Kidney epithelial cell (primary cell): ENCODE measurements at regions not wholly inside any gene's neighbourhood (a gene's known extent, or its start where the extent isn't known, plus 50 kb on each side); places are given as distances from the start of the nearest gene placed in this dataset.
"Not testable (repeated sequence)": the region's sequence is repeated elsewhere in the genome, so short reads cannot be mapped to it uniquely, and the experiment has no call there.

Source experiments
- DNase-seq: peaks from one replicate; pipeline ENCODE4 v3.0.0-alpha.2; 2010; ENCODE audit warnings: low read depth
- H3K27me3 ChIP-seq: 2 replicates; pipeline ENCODE4 v1.6.0; 2011; ENCODE audit warnings: low read length; ENCODE audit not compliant: control insufficient read depth, insufficient read depth
- H3K36me3 ChIP-seq: 2 replicates; pipeline ENCODE4 v1.5.1; 2011; ENCODE audit warnings: low read length; ENCODE audit not compliant: control insufficient read depth, insufficient read depth
- H3K4me3 ChIP-seq: 2 replicates; pipeline ENCODE4 v1.5.1; 2011; ENCODE audit warnings: low read depth, mild to moderate bottlenecking, control low read depth, low read length
- TF ChIP-seq, protein P1 (sequence below): IDR thresholded peaks from 2 replicates; pipeline ENCODE4 v1.5.1; 2011; ENCODE audit warnings: mild to moderate bottlenecking, moderate library complexity, low read length, control low read depth, inconsistent platforms; ENCODE audit not compliant: insufficient read depth, poor library complexity, severe bottlenecking

DNA sequence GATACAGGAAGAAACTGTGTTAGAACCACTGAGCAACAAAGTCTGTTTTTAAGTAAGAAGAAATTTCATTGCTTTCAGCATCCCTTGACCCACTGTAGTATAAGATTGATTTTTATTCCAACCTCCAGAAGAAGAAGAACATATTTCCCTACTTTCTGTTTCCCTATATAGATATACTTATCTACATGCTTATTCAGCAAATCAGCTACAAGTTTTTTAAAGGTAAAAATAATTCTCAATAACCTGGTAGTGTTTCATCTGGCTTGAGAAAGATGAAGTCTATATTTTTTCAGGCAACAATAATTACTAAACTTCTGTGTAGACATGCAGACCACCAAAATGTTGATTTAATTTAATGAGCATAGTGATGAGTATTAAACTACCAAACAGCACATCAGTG, 201.0 kb downstream of the OSTF1 start:
- Histone ChIP-seq H3K27me3 (no peaks in the 10 kb centered on the region), H3K4me3 (no peak overlapping the region), H3K36me3 (no peaks in the 10 kb centered on the region)
- TF ChIP-seq, protein P1, sequence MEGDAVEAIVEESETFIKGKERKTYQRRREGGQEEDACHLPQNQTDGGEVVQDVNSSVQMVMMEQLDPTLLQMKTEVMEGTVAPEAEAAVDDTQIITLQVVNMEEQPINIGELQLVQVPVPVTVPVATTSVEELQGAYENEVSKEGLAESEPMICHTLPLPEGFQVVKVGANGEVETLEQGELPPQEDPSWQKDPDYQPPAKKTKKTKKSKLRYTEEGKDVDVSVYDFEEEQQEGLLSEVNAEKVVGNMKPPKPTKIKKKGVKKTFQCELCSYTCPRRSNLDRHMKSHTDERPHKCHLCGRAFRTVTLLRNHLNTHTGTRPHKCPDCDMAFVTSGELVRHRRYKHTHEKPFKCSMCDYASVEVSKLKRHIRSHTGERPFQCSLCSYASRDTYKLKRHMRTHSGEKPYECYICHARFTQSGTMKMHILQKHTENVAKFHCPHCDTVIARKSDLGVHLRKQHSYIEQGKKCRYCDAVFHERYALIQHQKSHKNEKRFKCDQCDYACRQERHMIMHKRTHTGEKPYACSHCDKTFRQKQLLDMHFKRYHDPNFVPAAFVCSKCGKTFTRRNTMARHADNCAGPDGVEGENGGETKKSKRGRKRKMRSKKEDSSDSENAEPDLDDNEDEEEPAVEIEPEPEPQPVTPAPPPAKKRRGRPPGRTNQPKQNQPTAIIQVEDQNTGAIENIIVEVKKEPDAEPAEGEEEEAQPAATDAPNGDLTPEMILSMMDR: no peak
- no peak for DNase-seq

DNA sequence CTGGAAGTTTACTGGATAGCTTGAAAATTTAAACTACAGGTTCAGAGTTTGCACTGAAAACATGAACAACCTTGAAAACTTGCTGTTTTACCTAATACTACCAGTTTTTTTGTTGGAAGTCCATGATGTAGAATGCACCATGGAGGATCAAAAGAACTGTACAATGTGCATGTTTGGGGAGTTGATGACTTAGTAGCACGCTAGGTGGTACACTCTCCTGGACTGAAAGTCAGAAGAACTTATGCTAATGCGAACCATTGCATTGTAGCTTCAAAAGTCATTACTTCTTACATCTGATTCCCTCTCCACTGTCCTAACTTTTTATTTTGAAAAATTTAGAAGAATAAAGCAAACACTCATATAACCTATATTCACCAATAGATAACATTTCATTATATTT, 211.0 kb downstream of the OSTF1 start:
- DNase-seq: no peak
- TF ChIP-seq, protein P1: no peak
- Histone ChIP-seq H3K27me3 (no peaks in the 10 kb centered on the region), H3K36me3 (no peaks in the 10 kb centered on the region), H3K4me3 (no peak overlapping the region)

DNA sequence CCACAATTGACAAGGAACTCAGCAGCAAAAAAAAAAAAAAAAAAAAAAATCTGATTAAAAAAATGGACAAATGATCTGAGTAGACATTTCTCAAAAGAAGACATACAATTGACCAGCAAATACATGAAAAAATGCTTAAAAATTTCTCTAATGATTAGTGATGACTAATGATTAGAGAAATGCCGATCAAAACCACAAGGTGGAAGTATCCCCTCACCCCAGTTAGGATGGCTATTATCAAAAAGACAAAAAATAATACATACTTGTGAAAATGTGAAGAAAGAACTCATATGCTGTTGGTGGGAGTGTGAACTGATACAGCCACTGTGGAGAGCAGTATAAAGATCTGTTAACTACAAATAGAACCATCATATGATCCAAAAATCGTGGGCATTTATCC, 245.3 kb downstream of the OSTF1 start:
- TF ChIP-seq, protein P1: no peak
- H3K4me3 ChIP-seq: no peak overlapping the region
- H3K36me3 ChIP-seq: no peaks in the 10 kb centered on the region
- no peak for DNase-seq
- no peaks in the 10 kb centered on the region for H3K27me3 ChIP-seq

DNA sequence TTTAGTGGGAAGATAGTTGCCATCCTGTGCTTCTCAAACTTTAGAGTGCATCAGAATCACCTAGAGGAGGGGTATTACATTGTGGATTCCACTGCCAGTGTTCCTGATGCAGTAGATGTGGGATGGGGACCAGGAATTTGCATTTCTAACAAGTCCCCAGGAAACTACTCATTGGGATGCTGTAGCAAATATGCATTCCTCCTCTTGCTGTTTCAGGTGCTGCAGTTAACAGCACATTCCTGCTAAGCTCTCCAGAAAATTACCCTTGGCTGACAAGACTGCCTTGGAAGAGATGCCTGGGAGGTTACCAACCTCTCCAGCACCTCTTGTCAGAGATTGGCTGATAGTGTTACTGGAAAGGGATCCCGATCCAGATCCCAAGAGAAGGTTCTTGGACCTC, 270.5 kb downstream of the OSTF1 start:
- no peak for DNase-seq
- H3K27me3 ChIP-seq: no peaks in the 10 kb centered on the region
- TF ChIP-seq, protein P1: no peak
- no peak overlapping the region for H3K4me3 ChIP-seq
- no peaks in the 10 kb centered on the region for H3K36me3 ChIP-seq

DNA sequence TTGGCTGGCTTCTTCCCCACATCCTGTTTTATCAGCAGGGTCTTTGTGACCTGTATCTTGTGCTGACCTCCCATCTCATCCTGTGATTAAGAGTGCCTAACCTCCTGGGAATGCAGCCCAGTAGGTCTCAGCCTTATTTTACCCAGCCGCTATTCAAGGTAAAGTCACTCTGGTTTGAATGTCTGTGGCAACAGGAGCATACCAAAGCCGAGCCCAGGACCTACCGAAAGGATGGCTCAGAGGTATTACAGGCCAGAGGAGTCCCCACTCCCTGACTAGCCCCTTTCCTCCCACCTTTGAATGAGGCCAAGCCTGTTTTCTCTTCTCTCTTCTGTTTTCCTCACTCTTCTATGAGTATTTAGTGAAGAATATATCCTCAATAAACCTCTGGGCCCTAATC, 271.3 kb downstream of the OSTF1 start:
- TF ChIP-seq, protein P1: no peak
- no peaks in the 10 kb centered on the region for H3K27me3 ChIP-seq
- no peak for DNase-seq
- no peak overlapping the region for H3K4me3 ChIP-seq
- no peaks in the 10 kb centered on the region for H3K36me3 ChIP-seq

DNA sequence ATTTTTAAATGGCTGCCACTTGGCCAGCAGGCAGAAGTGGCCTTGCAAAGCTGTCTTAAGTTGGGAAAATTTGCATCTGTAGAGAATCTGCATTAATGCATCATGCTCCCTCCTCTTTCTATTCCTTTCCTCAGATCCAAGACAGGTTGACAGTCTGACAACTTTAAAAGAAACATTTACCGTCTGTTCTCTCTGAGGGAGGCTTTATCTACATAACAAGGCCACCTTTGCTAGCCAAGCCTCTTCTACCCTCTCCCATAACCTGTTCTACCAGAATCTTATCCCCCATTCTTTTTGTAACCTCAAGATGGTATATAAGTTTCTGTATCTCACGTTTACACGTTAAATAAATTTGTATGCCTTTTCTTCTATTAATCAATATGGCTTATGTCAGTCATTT, 271.9 kb downstream of the OSTF1 start:
- TF ChIP-seq, protein P1: no peak
- DNase-seq: no peak
- no peak overlapping the region for H3K4me3 ChIP-seq
- H3K36me3 ChIP-seq: no peaks in the 10 kb centered on the region
- no peaks in the 10 kb centered on the region for H3K27me3 ChIP-seq

DNA sequence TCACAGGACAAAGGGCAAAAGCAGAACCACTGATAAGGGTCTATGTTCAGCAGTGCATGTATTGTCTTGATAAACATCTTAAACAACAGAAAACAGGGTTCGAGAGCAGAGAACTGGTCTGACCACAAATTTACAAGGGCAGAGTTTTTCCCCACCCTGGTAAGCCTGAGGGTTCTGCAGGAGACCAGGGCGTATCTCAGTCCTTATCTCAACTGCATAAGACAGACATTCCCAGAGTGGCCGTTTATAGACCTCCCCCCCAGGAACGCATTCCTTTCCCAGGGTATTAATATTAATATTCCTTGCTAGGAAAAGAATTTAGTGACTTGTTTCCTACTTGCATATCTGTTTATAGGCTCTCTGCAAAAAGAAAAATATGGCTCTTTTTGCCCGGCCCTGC, 274.1 kb downstream of the OSTF1 start:
- not testable (repeated sequence) for H3K4me3 ChIP-seq, H3K36me3 ChIP-seq, H3K27me3 ChIP-seq, DNase-seq
